A673 (cell line): ENCODE measurements at regions not wholly inside any gene's neighbourhood (a gene's known extent, or its start where the extent isn't known, plus 50 kb on each side); places are given as distances from the start of the nearest gene placed in this dataset.

ENCODE experiments used
- CTCF ChIP-seq: fragments of 300-800, 200-600 bp; sonication (generic); conservative IDR thresholded peaks from 2 replicates; pipeline ENCODE4 v1.5.1; 2017; ENCODE audit warnings: low read depth, mild to moderate bottlenecking, antibody characterized with exemption, low read length, moderate library complexity, mixed read lengths
- EZH2 ChIP-seq: fragments of 200-600 bp; sonication (generic); IDR thresholded peaks from 2 replicates; pipeline ENCODE4 v1.6.1; 2017; ENCODE audit warnings: borderline replicate concordance, low read depth, mild to moderate bottlenecking, mixed read lengths, antibody characterized with exemption, low read length; ENCODE audit not compliant: poor library complexity, severe bottlenecking

GRCh38 chr21:15278279-15278678 lies 213.5 kb upstream of the NRIP1 start:
- TF ChIP-seq CTCF, result no peak
- TF ChIP-seq EZH2, result no peak
